Left ventricle myocardium inferior (tissue), 1 donor: ENCODE measurements at regions not wholly inside any gene's neighbourhood (a gene's known extent, or its start where the extent isn't known, plus 50 kb on each side); places are given as distances from the start of the nearest gene placed in this dataset.

Experiments used
- DNase-seq: peaks from one replicate; pipeline ENCODE4 v3.0.0-alpha.2; 2020
- H3K27ac ChIP-seq: fragments of 200-600 bp; replicated peaks from 2 replicates; pipeline ENCODE4 v1.8.0; 2021
- H3K27me3 ChIP-seq: fragments of 200-600 bp; 2 replicates; pipeline ENCODE4 v1.8.0; 2021; ENCODE audit warnings: low read depth
- H3K36me3 ChIP-seq: fragments of 200-600 bp; 2 replicates; pipeline ENCODE4 v1.8.0; 2021
- H3K4me1 ChIP-seq: fragments of 200-600 bp; 2 replicates; pipeline ENCODE4 v1.8.0; 2021
- H3K4me3 ChIP-seq: fragments of 200-600 bp; 2 replicates; pipeline ENCODE4 v1.8.0; 2021; ENCODE audit warnings: mild to moderate bottlenecking, moderate library complexity
- H3K9me3 ChIP-seq: fragments of 200-600 bp; replicated peaks from 2 replicates; pipeline ENCODE4 v1.8.0; 2021
- intact Hi-C: fragments of 100-400 bp; cut with micrococcal nuclease; formaldehyde crosslinking; loops from one replicate; pipeline ENCODE4 v1.11.0; 2022
- TF ChIP-seq, protein P1 (sequence below): fragments of 200-600 bp; IDR thresholded peaks from 2 replicates; pipeline ENCODE4 v1.8.0; 2021; ENCODE audit warnings: antibody characterized with exemption, mild to moderate bottlenecking, borderline replicate concordance
- donor health status: DM: no; HTN: yes; CAD: no; lungs with severe emphysema.

DNA sequence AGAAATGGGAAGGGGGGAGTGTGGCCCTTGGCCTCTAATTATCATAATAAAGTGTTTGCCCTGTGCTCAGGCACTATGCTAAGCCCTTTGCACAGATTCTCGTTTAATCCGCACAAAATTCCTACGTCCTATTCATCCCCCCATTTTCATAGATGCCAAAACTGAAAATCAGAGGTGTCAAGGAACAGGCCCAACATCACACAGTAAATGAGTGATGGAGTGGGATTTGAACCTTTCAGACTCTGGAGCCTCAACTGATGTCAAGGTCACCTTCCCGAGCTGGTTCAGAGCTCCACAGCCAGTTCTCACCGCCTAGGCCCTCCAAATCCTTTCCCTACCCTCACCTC lies 80.7 kb downstream of the IRF2BPL start:
- H3K4me1 ChIP-seq: peaks cover 54% of the 10 kb centered on the region
- TF ChIP-seq, protein P1, sequence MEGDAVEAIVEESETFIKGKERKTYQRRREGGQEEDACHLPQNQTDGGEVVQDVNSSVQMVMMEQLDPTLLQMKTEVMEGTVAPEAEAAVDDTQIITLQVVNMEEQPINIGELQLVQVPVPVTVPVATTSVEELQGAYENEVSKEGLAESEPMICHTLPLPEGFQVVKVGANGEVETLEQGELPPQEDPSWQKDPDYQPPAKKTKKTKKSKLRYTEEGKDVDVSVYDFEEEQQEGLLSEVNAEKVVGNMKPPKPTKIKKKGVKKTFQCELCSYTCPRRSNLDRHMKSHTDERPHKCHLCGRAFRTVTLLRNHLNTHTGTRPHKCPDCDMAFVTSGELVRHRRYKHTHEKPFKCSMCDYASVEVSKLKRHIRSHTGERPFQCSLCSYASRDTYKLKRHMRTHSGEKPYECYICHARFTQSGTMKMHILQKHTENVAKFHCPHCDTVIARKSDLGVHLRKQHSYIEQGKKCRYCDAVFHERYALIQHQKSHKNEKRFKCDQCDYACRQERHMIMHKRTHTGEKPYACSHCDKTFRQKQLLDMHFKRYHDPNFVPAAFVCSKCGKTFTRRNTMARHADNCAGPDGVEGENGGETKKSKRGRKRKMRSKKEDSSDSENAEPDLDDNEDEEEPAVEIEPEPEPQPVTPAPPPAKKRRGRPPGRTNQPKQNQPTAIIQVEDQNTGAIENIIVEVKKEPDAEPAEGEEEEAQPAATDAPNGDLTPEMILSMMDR: no peak
- DNase-seq: no peak
- intact Hi-C loops: no loop called here
- H3K4me3 ChIP-seq: peak overlapping the region; percentile 22
- H3K27ac ChIP-seq: peak overlapping the region; percentile 84
- H3K36me3 ChIP-seq: no peaks in the 10 kb centered on the region
- H3K9me3 ChIP-seq: no peaks in the 10 kb centered on the region
- H3K27me3 ChIP-seq: no peaks in the 10 kb centered on the region

DNA sequence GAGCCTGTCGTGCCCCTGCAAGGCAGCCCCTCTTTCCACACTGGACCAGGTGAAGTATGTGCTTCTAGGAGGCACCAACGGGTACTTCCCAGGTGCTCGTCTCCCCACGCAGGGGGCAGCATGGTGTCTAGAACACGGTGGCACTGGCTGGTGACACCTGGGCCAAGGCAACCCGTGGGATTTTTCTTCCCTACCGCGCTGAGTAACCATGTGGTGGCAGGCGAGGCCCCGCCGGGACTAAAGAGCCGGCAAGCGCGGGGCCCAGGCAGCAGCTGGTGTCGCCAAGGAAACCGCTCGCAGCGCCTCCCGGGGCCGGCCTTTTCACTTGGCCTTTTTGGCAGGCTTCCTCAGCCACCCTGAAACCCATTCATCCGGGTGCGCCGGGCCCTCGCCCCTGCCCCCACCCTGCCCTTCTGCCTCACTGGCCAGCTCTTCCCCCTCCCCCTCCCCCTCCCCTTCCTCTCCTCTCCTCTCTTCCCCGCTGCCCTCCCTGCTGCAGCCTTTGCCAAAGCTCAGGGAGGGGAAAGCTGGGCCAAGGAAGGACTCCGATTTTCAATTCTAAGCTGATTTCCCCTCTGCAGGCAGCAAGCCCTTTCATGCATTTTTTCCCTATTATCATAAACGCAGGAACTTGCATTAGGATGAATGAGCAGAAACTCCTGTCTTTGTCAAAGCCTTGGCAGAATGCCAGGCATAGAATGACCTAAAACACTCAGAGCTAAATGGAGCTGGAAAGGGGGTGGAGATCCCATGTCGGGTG lies 81.2 kb downstream of the IRF2BPL start:
- peak overlapping the region; percentile 22 for H3K4me3 ChIP-seq
- H3K9me3 ChIP-seq: no peaks in the 10 kb centered on the region
- no peaks in the 10 kb centered on the region for H3K27me3 ChIP-seq
- peaks cover 51% of the 10 kb centered on the region for H3K4me1 ChIP-seq
- TF ChIP-seq, protein P1: peak; percentile 68
- H3K36me3 ChIP-seq: no peaks in the 10 kb centered on the region
- intact Hi-C loops: no loop called here
- peak; percentile 90 for DNase-seq
- H3K27ac ChIP-seq: peak overlapping the region; percentile 84

DNA sequence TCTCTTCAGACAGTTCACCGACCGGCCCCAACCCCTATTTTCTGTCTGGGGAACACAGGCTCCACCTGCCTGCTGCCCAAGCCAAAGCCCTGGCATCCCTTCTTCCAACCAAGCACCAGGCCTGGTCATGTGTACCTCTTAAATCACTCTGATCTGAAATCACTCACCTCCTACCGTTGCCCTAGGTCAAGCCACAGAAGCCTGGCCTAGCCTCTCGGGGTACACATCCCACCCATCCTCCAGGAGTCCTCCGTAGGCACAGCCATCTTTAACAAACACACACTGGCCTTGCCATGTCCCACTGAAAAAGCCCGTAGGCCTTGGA lies 81.8 kb downstream of the IRF2BPL start:
- Histone ChIP-seq H3K9me3 (no peaks in the 10 kb centered on the region), H3K27ac (peak overlapping the region; percentile 84), H3K36me3 (no peaks in the 10 kb centered on the region), H3K27me3 (no peaks in the 10 kb centered on the region), H3K4me3 (peak overlapping the region; percentile 22), H3K4me1 (peaks cover 50% of the 10 kb centered on the region)
- intact Hi-C loops: no loop called here
- no peak for DNase-seq
- TF ChIP-seq, protein P1: no peak

DNA sequence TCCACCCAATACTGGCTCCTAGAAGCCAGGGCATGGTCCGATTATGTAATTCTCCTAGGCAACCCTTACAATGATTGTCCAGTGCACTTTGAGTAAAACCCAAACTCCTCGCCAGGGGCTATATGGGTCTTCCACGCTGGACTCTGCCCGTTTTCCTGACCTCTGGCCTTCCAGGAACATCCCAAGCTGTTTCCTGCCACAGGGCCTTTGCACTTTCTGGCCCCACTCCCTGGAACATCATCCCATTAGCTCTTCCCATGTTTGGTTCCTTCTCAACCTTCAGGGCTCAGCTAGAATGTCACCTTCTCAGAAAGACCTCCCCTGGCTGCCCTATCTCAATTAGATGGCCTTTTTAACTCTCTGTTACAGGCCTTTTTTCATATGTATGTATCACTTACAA lies 85.4 kb downstream of the IRF2BPL start:
- DNase-seq: no peak
- Histone ChIP-seq H3K4me3 (no peak overlapping the region), H3K9me3 (no peaks in the 10 kb centered on the region), H3K4me1 (peaks cover 30% of the 10 kb centered on the region), H3K27ac (no peak overlapping the region), H3K36me3 (no peaks in the 10 kb centered on the region), H3K27me3 (no peaks in the 10 kb centered on the region)
- intact Hi-C loops: no loop called here
- TF ChIP-seq, protein P1: no peak

DNA sequence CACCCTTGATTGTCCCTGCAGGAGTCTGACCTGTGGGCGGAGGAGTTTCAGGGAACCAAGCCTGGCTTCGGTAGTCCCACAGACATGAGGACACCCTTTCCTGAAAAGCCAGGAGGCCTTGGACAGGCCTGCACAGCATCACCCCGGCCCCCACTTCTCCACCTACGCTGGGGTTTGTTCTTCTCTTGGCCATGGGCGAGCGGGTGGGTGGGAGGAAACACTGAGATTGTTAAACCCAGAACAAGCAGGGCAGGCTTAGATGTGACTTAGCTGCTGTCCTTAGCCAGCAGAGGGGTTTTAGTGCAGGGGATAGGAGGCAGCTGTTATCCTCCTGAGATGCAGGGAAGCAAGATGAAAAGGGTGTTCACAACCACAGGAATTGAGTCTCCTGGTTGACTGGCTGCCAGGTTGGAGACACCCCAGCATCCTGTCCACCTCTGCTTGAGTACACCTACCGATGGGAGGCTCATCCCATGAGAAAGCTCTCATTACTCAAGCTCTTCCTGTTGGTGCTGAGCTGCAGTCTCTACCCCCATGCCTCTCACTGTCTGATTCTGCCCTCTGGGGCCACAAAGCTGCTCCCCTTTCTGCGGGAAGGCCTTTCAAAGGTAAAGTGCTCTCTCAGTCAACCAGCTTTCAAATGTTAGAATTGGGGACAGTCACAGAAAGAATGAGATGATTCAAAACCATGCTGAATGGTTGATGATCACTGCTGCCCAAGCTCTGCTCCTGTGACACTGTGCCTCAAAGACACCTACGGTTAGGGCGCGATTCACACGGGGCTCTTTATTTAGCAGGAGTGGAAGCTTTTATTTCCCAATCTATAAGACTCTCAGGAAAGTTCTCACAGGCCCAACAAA lies 86.3 kb downstream of the IRF2BPL start:
- DNase-seq: no peak
- Histone ChIP-seq H3K4me1 (peaks cover 30% of the 10 kb centered on the region), H3K4me3 (no peak overlapping the region), H3K27ac (no peak overlapping the region), H3K27me3 (no peaks in the 10 kb centered on the region), H3K9me3 (no peaks in the 10 kb centered on the region), H3K36me3 (no peaks in the 10 kb centered on the region)
- TF ChIP-seq, protein P1: no peak
- intact Hi-C loops: no loop called here
